ENCODE measurements at regions not wholly inside any gene's neighbourhood (a gene's known extent, or its start where the extent isn't known, plus 50 kb on each side); places are given as distances from the start of the nearest gene placed in this dataset.

DNA sequence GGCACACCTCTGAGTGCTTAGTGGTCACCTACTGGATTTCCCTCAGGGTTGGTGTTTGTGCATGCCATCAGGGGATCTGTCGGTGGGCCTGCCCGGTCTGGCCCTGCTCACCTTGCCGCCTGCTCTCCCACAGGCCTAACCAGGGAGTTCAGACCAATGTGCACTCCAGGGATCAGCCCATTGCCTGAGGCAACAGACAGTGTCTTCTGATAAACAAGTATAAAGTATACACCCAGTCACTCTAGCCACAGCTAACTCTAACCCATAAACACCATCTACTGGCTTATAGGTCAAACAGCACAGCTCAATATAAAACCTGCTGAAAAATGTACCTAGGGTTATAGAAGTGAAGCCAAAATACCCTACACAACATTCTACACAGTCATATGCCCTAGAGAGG is 1300.0 kb downstream of the PLA2G4A start:
- TF ChIP-seq EZH2 (IDR thresholded peaks at IDR 0.05; ENCODE audit: low read depth), result no peak
- TF ChIP-seq, protein P1, sequence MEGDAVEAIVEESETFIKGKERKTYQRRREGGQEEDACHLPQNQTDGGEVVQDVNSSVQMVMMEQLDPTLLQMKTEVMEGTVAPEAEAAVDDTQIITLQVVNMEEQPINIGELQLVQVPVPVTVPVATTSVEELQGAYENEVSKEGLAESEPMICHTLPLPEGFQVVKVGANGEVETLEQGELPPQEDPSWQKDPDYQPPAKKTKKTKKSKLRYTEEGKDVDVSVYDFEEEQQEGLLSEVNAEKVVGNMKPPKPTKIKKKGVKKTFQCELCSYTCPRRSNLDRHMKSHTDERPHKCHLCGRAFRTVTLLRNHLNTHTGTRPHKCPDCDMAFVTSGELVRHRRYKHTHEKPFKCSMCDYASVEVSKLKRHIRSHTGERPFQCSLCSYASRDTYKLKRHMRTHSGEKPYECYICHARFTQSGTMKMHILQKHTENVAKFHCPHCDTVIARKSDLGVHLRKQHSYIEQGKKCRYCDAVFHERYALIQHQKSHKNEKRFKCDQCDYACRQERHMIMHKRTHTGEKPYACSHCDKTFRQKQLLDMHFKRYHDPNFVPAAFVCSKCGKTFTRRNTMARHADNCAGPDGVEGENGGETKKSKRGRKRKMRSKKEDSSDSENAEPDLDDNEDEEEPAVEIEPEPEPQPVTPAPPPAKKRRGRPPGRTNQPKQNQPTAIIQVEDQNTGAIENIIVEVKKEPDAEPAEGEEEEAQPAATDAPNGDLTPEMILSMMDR (conservative IDR thresholded peaks at IDR 0.05), result no peak

All from PC-9 (cell line).